ENCODE measurements at regions not wholly inside any gene's neighbourhood (a gene's known extent, or its start where the extent isn't known, plus 50 kb on each side); places are given as distances from the start of the nearest gene placed in this dataset.

- Histone ChIP-seq H3K4me3 (ENCODE audit: low read depth, low read length) (no peak overlapping the region), H3K36me3 (ENCODE audit: insufficient read depth) (no peaks in the 10 kb centered on the region), H3K27ac (ENCODE audit: low read depth) (no peak overlapping the region), H3K4me1 (ENCODE audit: insufficient read depth) (no peaks in the 10 kb centered on the region)
- 97% methylated on average over 5 of the region's 5 CpGs for WGBS
- no peak for DNase-seq (ENCODE audit: extremely low spot score)
Observed at GRCh38 chr16:79740252-79740651, 139.7 kb upstream of the MAF start.

GRCh38 chr16:79735271-79735670 lies 134.7 kb upstream of the MAF start:
- no peaks in the 10 kb centered on the region for H3K4me1 ChIP-seq (ENCODE audit: insufficient read depth)
- no peaks in the 10 kb centered on the region for H3K36me3 ChIP-seq (ENCODE audit: insufficient read depth)
- DNase-seq (ENCODE audit: extremely low spot score) = no peak

GRCh38 chr16:79734721-79735120 lies 134.2 kb upstream of the MAF start:
- Histone ChIP-seq H3K27ac (ENCODE audit: low read depth) (no peak overlapping the region), H3K4me3 (ENCODE audit: low read depth, low read length) (no peak overlapping the region), H3K4me1 (ENCODE audit: insufficient read depth) (no peaks in the 10 kb centered on the region), H3K36me3 (ENCODE audit: insufficient read depth) (no peaks in the 10 kb centered on the region)
- 74% methylated on average over 2 of the region's 2 CpGs for whole genome bisulfite sequencing
- DNase-seq (ENCODE audit: extremely low spot score) = no peak

More at GRCh38 chr16:79735271-79735670, 134.7 kb upstream of the MAF start:
- no peak overlapping the region for H3K27ac ChIP-seq (ENCODE audit: low read depth)
- H3K4me3 ChIP-seq (ENCODE audit: low read depth, low read length) = no peak overlapping the region

- 75% methylated on average over 2 of the region's 2 CpGs for WGBS
- no peak overlapping the region for H3K27ac ChIP-seq (ENCODE audit: low read depth)
- H3K36me3 ChIP-seq (ENCODE audit: insufficient read depth) = no peaks in the 10 kb centered on the region
- H3K4me3 ChIP-seq (ENCODE audit: low read depth, low read length) = no peak overlapping the region
- no peak for DNase-seq (ENCODE audit: extremely low spot score)
- H3K4me1 ChIP-seq (ENCODE audit: insufficient read depth) = no peaks in the 10 kb centered on the region
Observed at GRCh38 chr16:79728923-79729240, 128.3 kb upstream of the MAF start.

GRCh38 chr16:79728048-79728922 lies 127.7 kb upstream of the MAF start:
- Histone ChIP-seq H3K4me3 (ENCODE audit: low read depth, low read length) (no peak overlapping the region), H3K4me1 (ENCODE audit: insufficient read depth) (no peaks in the 10 kb centered on the region), H3K36me3 (ENCODE audit: insufficient read depth) (no peaks in the 10 kb centered on the region), H3K27ac (ENCODE audit: low read depth) (no peak overlapping the region)
- WGBS = 75% methylated on average over 4 of the region's 4 CpGs
- DNase-seq (ENCODE audit: extremely low spot score) = no peak

GRCh38 chr16:79726902-79727301 lies 126.4 kb upstream of the MAF start:
- DNase-seq (ENCODE audit: extremely low spot score) = no peak
- Histone ChIP-seq H3K4me3 (ENCODE audit: low read depth, low read length) (no peak overlapping the region), H3K36me3 (ENCODE audit: insufficient read depth) (no peaks in the 10 kb centered on the region), H3K27ac (ENCODE audit: low read depth) (no peak overlapping the region), H3K4me1 (ENCODE audit: insufficient read depth) (no peaks in the 10 kb centered on the region)

- no peaks in the 10 kb centered on the region for H3K36me3 ChIP-seq (ENCODE audit: insufficient read depth)
- DNase-seq (ENCODE audit: extremely low spot score) = no peak
- 93% methylated on average over 4 of the region's 4 CpGs for WGBS
Observed at GRCh38 chr16:79725051-79725450, 124.5 kb upstream of the MAF start.

GRCh38 chr16:79723583-79724168 lies 123.1 kb upstream of the MAF start:
- H3K36me3 ChIP-seq (ENCODE audit: insufficient read depth) = no peaks in the 10 kb centered on the region
- no peak for DNase-seq (ENCODE audit: extremely low spot score)
- no peak overlapping the region for H3K4me3 ChIP-seq (ENCODE audit: low read depth, low read length)
- H3K27ac ChIP-seq (ENCODE audit: low read depth) = no peak overlapping the region
- 93% methylated on average over 8 of the region's 8 CpGs for WGBS
- H3K4me1 ChIP-seq (ENCODE audit: insufficient read depth) = peaks cover 1% of the 10 kb centered on the region

More at GRCh38 chr16:79725051-79725450, 124.5 kb upstream of the MAF start:
- H3K4me1 ChIP-seq (ENCODE audit: insufficient read depth) = peaks cover 1% of the 10 kb centered on the region
- H3K27ac ChIP-seq (ENCODE audit: low read depth) = no peak overlapping the region
- no peak overlapping the region for H3K4me3 ChIP-seq (ENCODE audit: low read depth, low read length)

- DNase-seq (ENCODE audit: extremely low spot score) = no peak
- Histone ChIP-seq H3K36me3 (ENCODE audit: insufficient read depth) (no peaks in the 10 kb centered on the region), H3K4me1 (ENCODE audit: insufficient read depth) (peaks cover 1% of the 10 kb centered on the region), H3K27ac (ENCODE audit: low read depth) (no peak overlapping the region), H3K4me3 (ENCODE audit: low read depth, low read length) (no peak overlapping the region)
- WGBS = 25% methylated on average over 6 of the region's 6 CpGs
Observed at GRCh38 chr16:79721270-79721669, 120.7 kb upstream of the MAF start.

- WGBS = 41% methylated on average over 8 of the region's 8 CpGs
- Histone ChIP-seq H3K4me3 (ENCODE audit: low read depth, low read length) (no peak overlapping the region), H3K4me1 (ENCODE audit: insufficient read depth) (peaks cover 1% of the 10 kb centered on the region), H3K27ac (ENCODE audit: low read depth) (peak overlapping the region; percentile 38), H3K36me3 (ENCODE audit: insufficient read depth) (no peaks in the 10 kb centered on the region)
- DNase-seq (ENCODE audit: extremely low spot score) = no peak
Observed at GRCh38 chr16:79717333-79718137, 117.0 kb upstream of the MAF start.

- Histone ChIP-seq H3K36me3 (ENCODE audit: insufficient read depth) (no peaks in the 10 kb centered on the region), H3K4me3 (ENCODE audit: low read depth, low read length) (no peak overlapping the region), H3K4me1 (ENCODE audit: insufficient read depth) (peaks cover under 1% of the 10 kb centered on the region), H3K27ac (ENCODE audit: low read depth) (peak overlapping the region; percentile 50)
- WGBS = 23% methylated on average over 7 of the region's 7 CpGs
- no peak for DNase-seq (ENCODE audit: extremely low spot score)
Observed at GRCh38 chr16:79716645-79717332, 116.3 kb upstream of the MAF start.

- H3K27ac ChIP-seq (ENCODE audit: low read depth) = no peak overlapping the region
- H3K36me3 ChIP-seq (ENCODE audit: insufficient read depth) = no peaks in the 10 kb centered on the region
- H3K4me1 ChIP-seq (ENCODE audit: insufficient read depth) = no peaks in the 10 kb centered on the region
- 54% methylated on average over 4 of the region's 4 CpGs for WGBS
- no peak for DNase-seq (ENCODE audit: extremely low spot score)
- no peak overlapping the region for H3K4me3 ChIP-seq (ENCODE audit: low read depth, low read length)
Observed at GRCh38 chr16:79715061-79715460, 114.5 kb upstream of the MAF start.

- Histone ChIP-seq H3K4me1 (ENCODE audit: insufficient read depth) (no peaks in the 10 kb centered on the region), H3K4me3 (ENCODE audit: low read depth, low read length) (no peak overlapping the region), H3K27ac (ENCODE audit: low read depth) (no peak overlapping the region), H3K36me3 (ENCODE audit: insufficient read depth) (no peaks in the 10 kb centered on the region)
- 88% methylated on average over 1 of the region's 1 CpG for WGBS
- no peak for DNase-seq (ENCODE audit: extremely low spot score)
Observed at GRCh38 chr16:79714440-79714839, 113.9 kb upstream of the MAF start.

Measured in urinary bladder (tissue), 3 donors.